Hematopoietic multipotent progenitor cell treated with erythropoietin and hydrocortisone succinate and interleukin-3 and kit ligand, for 6 days (in vitro differentiated cells): ENCODE measurements at regions not wholly inside any gene's neighbourhood (a gene's known extent, or its start where the extent isn't known, plus 50 kb on each side); places are given as distances from the start of the nearest gene placed in this dataset.

Experiments
- DNase-seq: peaks from one replicate; pipeline ENCODE4 v3.0.0-alpha.2; 2015

DNA sequence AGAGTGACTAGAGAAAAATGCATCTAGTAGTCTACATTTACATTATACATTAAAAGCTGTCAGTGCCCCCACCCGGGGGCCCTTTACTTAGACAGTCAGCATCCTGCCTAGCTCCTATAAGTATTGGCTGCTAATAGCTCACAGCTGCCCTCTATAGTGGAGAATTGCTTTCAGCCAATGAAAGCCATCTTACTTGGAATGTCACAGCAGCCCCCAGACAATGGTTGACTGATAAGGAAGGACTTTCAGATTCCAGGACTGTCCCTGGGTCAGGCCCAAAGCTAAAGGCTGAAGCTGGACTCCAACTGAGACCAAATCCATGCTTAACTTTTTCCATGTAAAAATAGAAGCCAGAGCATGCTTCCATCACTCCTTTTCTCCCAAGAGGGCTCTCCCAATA is 196.9 kb downstream of the ANKRD50 start:
- DNase-seq: no peak

DNA sequence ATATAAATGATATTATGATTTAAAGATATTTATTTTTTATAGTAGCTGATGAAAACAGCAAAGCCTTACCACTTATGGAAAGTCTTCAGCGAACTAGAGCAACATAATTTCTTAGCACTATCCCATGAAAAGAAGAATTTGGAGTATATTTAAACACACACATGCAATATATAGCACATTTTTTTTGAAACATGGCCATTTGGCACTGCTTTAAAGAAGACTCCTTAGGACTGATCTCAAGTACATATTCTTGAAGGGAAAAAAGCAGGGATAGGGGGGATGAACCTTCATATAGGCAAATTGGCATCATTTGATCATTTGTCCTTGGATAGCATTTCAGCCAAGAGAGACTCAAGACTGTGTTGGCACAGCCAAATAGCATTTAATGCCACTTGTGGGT is 193.3 kb downstream of the ANKRD50 start:
- DNase-seq: no peak

DNA sequence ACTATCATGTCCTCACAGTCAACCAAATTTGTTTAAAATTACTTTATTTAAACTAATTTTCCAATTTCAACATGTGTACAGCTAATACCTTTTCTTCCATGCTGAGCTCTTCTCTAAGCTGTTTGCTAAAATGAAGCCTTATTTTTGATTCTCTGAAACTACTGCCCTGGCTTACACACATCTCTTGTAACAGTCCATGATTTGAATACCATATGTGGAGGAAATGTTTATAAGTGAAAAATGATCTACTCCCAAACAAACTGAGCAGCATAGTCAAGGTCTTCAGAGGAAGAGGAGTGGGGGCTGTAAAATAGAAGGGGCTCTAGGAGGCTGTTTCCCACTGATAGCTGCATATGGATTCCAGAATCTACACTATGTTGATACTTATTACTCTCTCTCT is 188.7 kb downstream of the ANKRD50 start:
- DNase-seq: no peak

DNA sequence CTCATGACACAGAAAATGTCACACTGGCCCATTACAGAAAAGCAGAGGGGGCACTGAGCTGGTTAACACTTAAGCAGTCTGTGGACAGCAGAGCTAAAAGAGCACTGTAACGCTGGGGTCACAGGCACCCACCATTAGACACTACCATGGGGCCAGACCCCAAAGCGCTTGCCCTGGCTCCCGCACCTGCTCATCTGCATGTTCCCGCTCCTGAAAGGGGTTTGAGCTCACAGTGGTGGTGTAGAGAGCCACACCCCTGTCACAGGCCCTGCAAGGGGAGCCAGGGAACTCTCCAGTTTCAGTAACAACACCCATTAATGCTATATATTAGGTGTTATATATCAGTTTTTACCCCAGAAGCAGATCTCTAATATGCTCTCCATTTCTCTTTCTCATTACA is 187.0 kb downstream of the ANKRD50 start:
- no peak for DNase-seq

DNA sequence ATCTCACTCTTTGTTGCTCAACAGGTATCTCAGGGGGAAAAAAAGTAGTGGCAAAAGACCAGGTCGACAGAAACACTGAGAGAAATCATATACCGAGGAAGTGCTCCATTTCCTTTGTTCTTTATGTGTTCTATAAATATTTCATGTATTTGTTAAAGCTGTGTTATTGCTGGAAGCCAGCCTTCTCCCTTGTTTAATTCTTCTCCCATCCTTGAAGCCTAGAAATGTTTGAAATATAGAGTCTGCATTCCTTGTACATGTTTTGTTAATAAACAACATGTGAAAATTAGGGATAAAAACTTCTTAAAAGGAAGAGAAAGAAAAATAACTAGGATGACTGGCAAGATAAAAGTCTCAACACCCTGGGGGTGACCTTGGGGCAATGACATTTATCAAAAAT is 186.2 kb downstream of the ANKRD50 start:
- no peak for DNase-seq

DNA sequence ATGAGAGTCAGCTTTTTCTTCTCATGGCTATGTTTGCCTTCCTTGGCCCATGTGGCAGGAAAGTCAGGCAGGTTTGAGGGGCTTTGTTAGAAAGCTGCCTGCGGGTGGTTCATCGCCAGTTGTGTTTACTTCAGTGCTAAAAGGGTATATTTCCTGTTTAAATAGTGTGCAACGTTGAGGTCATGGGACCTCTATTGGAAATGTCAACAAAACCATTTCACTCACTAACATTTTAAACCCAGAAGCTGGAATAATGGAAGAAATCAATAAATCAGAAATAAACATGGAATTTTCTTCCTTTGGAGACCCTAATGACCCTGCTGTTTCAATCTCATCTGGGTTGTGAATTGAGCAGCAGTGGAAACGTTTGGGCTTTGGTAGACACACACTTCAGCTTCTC is 185.8 kb downstream of the ANKRD50 start:
- no peak for DNase-seq

DNA sequence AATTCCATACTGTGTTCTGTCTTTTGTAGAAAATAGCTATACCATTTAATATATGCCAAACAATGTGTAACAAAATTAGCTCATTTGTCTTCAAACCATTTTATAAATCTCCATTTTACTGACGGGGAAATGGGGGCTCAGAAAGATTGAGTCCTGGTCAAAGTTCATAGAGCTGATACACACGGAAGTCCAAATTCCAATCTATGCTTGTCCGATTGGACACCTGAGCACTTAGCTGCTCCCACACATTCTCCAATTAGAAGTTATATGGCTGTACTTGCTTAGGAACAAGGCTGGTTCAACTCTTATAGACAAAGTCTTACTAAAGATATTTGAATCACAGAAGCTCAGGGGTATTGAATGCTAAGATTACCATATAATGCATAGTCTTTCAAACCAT is 185.2 kb downstream of the ANKRD50 start:
- DNase-seq: no peak

DNA sequence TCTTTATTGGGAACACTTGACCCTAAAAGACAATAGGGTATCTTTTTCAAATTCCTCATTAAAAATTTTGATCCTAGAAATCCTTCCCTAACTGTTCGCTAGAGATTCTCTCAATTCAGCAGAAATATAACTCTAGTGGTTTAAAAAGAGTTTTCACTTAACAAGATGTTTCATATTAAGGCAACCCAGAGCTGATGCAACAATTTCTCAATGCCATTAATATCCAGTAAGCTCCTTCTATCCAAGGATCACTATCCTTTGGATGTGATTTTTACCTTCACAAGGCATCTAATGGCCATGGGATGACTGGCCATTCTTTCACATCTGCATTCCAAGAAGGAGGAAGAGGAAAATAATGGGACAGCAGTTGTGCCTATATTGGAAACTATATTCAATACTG is 183.4 kb downstream of the ANKRD50 start:
- no peak for DNase-seq

DNA sequence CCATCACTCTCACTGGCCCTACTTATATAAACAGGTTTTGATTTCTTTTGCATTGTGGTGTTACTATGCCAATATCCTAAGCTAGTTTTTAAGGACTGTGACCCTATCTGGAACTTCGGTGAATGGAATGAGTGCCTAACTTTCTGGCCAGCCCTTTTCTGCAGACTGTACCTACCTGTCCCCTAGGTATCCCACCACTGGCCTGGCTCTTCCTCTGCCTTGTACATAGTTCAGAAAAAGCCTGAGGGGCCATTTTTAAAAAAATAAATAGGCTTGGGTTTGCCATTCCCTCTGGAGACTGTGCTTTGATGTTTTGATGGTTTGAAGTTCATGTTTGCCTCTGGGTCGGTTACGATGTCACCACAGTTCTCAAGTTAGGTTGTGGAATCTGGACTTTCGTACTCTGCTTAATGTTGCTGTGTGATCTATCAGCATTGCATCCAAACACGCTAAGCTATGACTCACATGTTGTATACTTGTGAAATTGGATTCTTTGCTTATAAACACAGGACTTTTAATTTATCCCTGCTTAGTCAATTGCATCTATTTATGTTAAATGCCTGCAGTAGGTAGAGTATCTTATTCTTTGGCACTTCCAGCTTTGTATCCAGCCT is 182.0 kb downstream of the ANKRD50 start:
- DNase-seq: no peak

DNA sequence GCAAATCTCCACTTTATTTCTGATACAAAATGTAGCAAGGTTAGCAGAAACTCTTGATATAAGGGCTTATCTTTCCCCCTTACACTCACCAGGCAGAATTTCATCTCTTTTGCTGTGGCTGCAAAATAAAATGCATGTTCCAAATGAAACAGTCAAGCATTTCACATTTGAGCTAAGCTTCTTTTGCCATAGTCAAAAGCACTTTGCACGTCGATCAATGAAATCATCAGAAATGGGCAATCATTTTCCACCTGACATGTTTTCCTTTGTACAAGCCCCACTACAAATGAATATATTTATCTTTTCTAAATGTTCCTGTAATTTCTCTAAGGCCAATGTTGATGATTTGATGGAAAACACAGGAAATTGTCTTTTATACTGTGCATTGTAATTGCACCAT is 178.4 kb downstream of the ANKRD50 start:
- no peak for DNase-seq

DNA sequence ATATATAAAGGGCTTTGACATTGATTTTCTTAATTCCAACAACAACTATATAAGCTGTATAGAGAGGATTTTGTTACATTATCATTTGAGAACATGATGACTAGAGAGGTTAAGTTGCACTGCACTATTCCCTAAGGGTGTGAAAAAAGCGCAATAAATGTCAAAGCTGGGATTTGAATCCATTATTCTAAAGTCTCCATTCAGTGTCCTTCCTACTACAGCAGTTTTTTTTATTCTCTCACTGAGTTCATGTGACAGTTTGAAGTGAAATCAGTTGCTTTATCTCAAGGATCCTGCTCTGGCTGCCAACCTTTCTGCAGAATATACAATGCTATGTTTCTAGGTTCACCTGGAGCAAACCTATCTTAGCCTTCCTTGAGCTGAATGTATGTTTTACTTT is 177.5 kb downstream of the ANKRD50 start:
- no peak for DNase-seq

DNA sequence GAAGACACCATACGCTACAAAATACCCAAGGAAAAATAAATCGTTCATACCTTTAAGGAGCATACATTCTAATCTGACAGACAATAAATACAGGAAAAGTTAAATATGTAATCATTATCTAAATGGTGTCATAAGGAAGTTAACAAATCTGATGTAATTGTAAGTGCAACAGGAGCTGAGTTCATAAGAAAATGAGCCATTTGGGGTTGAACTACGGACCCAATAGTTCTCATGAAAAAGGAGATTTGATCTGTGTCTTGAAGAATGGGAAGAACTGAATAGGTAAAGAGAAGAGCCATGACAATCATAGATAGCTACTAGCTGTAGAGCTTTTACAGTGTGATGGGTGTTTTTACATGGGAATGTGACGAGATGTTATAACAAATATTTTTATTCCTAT is 175.6 kb downstream of the ANKRD50 start:
- DNase-seq: no peak

DNA sequence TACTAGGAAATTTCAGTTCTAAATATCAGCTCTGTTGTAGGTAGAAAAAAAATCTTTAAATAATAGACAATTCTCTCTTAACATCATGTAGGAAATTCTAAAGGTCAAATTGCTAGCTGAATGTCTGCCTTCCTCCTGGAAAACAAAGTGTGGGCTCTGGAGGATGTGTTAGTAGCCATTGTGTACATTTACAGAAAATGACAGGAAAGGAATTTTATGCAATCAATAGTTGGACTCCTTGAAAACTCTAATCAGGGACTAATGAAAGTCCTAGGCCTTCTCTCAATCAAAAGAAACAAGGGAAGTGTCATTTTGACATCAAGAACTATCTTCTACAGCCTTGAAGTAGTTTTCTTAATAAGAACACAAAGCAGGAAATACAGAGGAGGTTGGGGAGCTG is 174.6 kb downstream of the ANKRD50 start:
- DNase-seq: no peak

DNA sequence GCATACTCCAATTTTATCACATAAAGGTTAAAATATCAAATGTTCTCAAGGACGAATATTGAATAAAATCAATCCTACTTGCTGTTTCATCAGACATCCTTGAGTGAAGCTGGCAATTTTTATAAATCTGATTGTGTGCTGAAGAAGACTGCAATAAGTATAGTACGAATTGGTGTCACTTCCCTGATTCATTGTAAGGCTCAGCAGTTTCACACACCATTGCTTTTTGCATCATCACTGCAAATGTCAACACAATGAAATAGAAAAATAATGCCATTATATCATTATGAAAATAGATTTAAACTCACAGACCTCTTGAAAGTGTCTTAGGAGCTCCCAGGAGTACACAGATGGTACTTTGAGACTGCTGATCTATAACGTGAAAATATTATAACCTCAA is 172.5 kb downstream of the ANKRD50 start:
- no peak for DNase-seq

DNA sequence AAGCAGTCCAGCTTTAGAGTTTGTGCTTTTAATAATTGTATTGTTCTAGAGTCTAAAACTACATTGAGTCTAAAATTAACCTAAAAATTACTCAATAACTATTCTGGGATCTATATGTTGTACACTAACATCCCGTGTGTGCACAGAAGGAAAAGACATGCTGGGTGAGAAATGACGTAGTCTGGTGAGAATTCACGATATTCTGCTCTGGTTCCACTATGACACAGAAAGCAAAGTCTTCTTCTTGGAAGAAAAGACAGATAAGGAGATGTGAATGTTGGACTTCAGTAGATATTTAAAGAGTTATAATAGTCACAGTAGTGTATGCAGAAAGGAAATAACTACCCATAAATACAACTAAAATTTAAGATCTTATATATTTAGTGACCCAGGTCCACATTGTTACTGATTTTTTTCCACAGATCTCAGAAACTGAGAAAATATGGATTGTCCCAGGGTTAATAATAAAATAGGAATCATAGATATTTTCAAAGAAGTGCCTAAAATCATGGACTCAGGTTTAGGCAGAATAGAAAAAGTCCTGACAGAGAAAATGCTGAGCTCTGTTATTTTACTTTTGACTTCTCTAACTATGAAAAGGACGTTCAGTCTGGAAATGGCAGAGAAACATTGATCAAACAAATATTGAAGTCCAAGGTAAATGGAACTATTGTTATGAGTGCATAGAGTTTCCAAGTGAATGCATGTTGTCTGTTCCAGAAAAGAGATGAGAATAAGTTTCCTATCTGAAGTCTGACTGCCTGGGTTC is 170.7 kb downstream of the ANKRD50 start:
- no peak for DNase-seq

DNA sequence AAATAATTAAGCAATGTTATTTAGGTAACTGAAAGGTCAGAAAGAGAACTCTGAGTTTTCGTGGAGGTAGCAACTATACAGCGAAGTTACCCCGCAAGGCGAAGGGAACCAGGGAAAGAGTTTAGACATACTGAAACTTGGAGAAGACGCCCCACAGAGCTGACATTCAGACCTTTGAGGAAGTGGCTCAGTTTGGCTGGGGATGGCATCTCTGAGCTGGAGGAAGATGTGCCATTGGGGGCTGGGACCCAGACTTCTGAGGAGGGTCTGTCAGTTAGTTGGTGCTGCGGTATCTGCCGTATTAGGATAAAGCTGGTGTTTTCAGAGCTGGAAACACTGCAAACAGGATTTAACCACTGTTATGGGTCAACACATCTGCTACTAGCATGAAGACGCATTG is 156.6 kb downstream of the ANKRD50 start:
- DNase-seq: no peak

DNA sequence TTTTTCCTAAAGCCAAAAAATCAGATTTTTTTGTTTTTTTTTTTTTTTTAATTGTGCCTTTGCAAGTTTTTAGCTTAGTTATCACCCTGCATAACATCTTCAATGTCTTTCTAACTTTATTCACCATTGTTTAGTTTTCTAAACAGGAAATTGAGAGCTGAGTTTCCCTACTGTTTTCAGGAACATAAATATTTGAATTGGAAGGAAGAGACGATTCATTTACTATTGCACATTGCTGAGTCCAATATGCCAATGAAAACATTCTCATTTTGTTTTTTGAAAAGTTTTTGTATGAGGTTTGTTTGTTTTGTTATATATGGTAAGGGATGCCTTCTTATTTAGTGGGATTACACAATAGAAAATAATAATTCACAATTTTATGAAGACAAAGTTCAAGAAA is 148.4 kb downstream of the ANKRD50 start:
- DNase-seq: no peak

DNA sequence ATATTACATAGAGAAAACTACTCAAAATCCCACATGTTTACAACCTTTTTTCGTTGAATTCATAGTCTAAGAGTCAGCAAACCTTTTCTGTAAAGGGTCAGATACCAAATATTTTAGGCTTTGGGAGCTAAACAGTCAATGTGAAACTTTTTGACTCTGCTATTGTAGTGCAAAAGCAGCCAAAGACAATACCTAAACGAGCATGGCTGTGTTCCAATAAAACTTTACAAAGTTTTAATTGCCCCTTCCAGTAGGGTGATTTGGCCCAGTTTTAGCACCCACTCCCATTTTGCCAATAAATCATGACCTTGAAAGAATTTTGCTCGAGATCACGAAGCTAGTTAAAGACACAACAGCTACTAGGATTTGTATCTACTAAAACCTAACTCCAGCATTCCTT is 147.2 kb downstream of the ANKRD50 start:
- DNase-seq: no peak

DNA sequence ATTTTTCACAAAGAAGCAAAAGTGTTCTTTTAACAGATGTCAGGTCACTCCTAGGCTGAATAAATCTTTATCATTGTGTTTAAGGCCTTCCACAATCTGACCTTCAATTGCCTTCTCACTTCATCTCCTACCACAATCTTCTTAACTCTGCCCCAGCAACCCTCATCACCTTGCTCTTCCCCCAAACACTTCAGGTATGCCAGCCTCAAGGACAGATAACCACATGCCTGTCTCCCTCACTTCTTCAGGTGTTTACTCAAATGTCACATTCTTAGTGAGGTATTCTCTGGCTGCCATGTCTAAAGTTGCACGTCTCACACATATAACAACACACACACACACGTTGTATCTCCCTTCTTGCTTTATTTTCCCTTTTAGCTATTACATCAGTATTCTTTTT is 146.5 kb downstream of the ANKRD50 start:
- no peak for DNase-seq

DNA sequence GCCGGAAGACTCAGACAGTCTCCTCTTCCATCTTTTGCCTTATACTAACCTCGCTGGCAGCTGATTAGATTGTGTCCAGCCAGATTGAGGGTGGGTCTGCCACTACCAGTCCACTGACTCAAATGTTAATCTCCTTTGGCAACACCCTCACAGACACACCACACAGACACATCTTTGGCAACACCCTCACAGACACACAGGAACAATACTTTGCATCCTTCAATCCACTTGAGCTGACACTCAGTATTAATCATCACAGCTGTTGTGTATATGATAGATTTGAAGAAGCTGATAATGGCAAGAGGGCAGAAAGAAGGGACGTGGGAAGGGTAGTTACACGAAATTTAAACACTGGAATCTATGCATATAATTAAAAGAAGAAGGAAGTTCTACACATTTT is 139.5 kb downstream of the ANKRD50 start:
- DNase-seq: no peak

DNA sequence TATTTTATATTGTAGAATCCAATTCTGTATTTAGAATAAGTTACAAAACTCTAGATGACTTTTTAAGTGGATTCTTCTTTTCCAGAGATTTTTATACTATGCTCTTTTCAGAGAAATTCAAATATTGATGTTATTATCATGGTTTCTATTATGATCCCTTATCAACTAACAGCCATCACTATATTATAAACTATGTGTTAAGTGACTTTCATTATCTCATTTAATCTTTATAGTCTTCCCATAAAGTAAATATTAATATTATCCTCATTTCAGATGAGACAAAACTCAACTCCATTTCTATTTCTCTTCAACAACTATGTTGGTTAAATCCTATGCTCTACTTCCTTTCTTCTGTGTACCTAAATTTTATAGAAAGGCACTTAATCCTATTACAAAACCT is 132.6 kb downstream of the ANKRD50 start:
- DNase-seq: no peak

DNA sequence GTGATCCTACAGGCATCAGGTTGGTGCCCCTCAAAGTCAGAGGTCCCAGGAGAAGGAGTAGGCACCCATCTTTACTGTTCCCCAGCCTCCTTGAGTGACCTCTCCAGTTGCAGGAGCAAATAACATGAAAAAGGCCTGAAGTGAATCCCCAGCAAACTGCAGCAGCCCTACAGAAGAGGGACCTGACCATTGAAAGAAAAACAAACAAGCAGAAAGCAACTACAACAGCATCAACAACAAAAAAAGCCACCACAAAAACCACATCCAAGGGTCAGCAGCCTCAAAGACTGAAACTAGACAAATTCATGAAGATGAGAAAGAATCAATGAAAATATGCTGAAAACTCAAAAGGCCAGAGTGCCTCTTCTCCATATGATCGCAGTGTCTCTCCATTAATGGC is 128.7 kb downstream of the ANKRD50 start:
- DNase-seq: no peak

DNA sequence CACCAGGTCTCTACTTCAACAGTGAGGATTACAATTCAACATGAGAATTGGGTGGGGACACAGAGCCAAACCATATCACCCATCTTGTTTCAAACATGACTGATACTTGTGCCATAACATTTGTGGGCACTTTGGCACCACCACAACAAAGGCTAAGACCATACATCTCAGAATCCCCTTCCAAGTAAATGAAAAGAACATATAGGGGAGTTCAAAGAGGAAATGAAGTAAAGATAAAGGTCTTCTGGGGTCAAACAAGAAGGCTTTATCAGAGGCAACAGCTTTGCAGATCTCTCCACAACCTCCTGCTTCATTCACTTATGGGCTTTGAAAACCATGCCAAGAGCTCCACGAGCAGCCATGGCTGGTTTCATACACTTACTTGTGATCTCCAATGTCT is 122.7 kb downstream of the ANKRD50 start:
- peak; percentile 55 for DNase-seq

DNA sequence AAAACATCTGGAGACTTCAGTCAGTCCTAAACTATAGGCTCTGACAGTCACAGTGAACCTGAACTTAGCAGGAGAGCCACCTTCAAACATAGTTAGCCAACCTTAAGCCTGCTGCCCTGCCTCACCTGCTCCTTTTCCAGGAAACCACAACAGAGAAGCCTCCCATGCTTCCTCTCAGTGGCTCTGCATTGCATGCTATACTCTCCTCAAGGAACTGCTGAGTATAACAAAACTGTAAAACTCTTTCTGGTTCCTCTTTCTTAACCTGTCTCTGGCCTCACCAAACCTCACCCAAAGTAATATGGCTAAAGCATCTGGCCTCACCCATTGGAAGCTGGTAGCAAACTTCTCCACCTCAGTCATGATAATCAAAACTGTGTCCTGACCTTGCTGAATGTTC is 122.1 kb downstream of the ANKRD50 start:
- DNase-seq: peak; percentile 9

DNA sequence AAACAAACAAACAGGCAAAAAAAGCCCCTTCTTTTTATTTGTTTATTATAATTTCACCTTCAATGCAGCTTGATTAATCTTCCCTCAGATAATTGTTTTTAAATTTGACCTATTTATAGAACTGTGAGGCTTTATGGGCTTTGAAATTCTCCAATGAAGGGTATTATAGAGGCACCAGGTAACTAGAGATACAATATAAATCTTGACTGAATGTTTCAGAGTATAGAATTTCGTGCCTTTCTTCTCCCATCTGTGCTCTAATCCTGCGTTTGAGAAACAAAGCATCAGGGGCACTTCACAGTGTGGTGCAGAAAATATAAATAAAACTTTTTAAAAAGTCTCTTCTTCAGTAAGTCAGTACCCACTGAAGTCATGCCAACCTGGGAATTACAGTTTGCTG is 120.9 kb downstream of the ANKRD50 start:
- no peak for DNase-seq
